ENCODE measurements at regions not wholly inside any gene's neighbourhood (a gene's known extent, or its start where the extent isn't known, plus 50 kb on each side); places are given as distances from the start of the nearest gene placed in this dataset.

DNA sequence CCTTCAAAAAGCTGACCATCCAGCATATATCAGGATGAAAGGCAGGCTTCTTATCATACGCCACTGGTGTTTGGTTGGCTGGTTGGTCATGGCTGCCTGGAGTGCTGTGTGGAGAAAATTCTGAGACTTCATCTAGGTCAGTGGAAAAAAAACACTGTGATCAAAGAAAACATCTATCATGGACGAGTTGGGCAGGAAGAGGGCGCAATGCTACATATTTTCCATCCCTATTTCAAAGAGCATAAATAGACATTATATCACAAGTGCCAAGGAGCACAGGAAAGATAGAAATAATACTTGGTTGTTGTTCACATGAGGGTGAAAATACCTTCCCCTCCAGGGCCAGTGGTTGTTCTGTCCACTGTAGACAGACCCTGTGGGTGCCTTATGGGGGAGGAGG is 128.4 kb upstream of the PLPP4 start:
- no peak overlapping the region for H3K27ac ChIP-seq (replicated peaks; ENCODE audit: low read length)
- H3K9ac ChIP-seq (ENCODE audit: low read depth, low read length, poor library complexity), result no peak overlapping the region
- H3K9me3 ChIP-seq (replicated peaks in 1 of 2; ENCODE audit: control insufficient read depth in 2 of 2, insufficient read depth in 1 of 2, low read depth in 1 of 2, low read length in 2 of 2), result no peaks in the 10 kb centered on the region
- H4K8ac ChIP-seq (ENCODE audit: low read depth, low read length), result no peak overlapping the region
- H2BK15ac ChIP-seq (ENCODE audit: low read length), result no peak overlapping the region
- DNase-seq (ENCODE audit: low spot score), result no peak
- no peak overlapping the region for H2AFZ ChIP-seq (ENCODE audit: low read length)
- no peaks in the 10 kb centered on the region for H3K36me3 ChIP-seq (replicated peaks in 1 of 2; ENCODE audit: control insufficient read depth in 2 of 2, insufficient read depth in 2 of 2, low read length in 2 of 2)
- no peak overlapping the region for H3K18ac ChIP-seq (ENCODE audit: low read length)
- H4K91ac ChIP-seq (ENCODE audit: low read depth, low read length, poor library complexity), result no peak overlapping the region
- no peaks in the 10 kb centered on the region for H3K79me1 ChIP-seq (ENCODE audit: low read depth, low read length)
- no peak overlapping the region for H2AK5ac ChIP-seq (ENCODE audit: low read depth, low read length)
- H3K14ac ChIP-seq (ENCODE audit: low read length), result no peak overlapping the region
- no peaks in the 10 kb centered on the region for H3K27me3 ChIP-seq (ENCODE audit: control insufficient read depth in 3 of 3, insufficient read depth in 3 of 3, low read depth in 1 of 3, low read length in 3 of 3)
- no peak overlapping the region for H3K23ac ChIP-seq (ENCODE audit: low read depth, low read length, poor library complexity)
- H3K4me2 ChIP-seq (ENCODE audit: insufficient read depth, low read length, poor library complexity, severe bottlenecking), result no peak overlapping the region
- H2BK120ac ChIP-seq (ENCODE audit: low read depth, low read length), result no peak overlapping the region
- no peaks in the 10 kb centered on the region for H3K4me1 ChIP-seq (ENCODE audit: control insufficient read depth in 2 of 2, insufficient read depth in 1 of 2, low read depth in 1 of 2, low read length in 2 of 2)
- H3K4me3 ChIP-seq (ENCODE audit: low read length in 2 of 2), result no peak overlapping the region
- no peak overlapping the region for H3K4ac ChIP-seq (ENCODE audit: low read length)
- H2BK5ac ChIP-seq (ENCODE audit: low read length), result no peak overlapping the region
- no CpG with 5 or more reads among the region's 3 CpGs for WGBS, 2 donors (ENCODE audit: extremely low coverage in 2 of 2, insufficient read length in 2 of 2, insufficient replicate concordance in 1 of 2)
- no peak overlapping the region for H2BK12ac ChIP-seq (ENCODE audit: low read length)

DNA sequence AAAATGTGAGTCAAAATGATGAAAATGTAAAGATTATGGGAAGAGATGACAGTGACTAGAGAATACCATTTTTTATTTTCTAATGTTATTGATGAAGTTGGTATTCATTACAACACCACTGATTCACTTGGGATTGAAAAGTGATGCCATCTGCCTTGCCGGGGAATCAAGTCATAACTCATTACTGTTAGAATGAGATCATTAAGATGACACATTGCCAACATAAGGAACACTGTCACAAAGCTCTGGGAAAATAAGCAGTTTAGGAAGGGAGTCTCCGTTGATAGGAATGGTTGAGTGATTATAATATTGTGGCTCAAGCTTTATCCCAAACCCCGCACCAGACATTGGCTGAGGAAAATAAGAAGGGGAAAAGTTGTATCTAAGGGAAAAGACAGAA is 121.5 kb upstream of the PLPP4 start:
- Histone ChIP-seq H2BK15ac (ENCODE audit: low read length) (no peak overlapping the region), H2BK120ac (ENCODE audit: low read depth, low read length) (no peak overlapping the region), H2AK5ac (ENCODE audit: low read depth, low read length) (no peak overlapping the region), H2BK5ac (ENCODE audit: low read length) (no peak overlapping the region), H3K23ac (ENCODE audit: low read depth, low read length, poor library complexity) (no peak overlapping the region), H3K27ac (replicated peaks; ENCODE audit: low read length) (no peak overlapping the region), H3K9ac (ENCODE audit: low read depth, low read length, poor library complexity) (no peak overlapping the region), H4K8ac (ENCODE audit: low read depth, low read length) (no peak overlapping the region), H3K4me3 (ENCODE audit: low read length in 2 of 2) (no peak overlapping the region), H3K9me3 (replicated peaks in 1 of 2; ENCODE audit: control insufficient read depth in 2 of 2, insufficient read depth in 1 of 2, low read depth in 1 of 2, low read length in 2 of 2) (no peaks in the 10 kb centered on the region), H3K79me1 (ENCODE audit: low read depth, low read length) (no peaks in the 10 kb centered on the region), H3K14ac (ENCODE audit: low read length) (no peak overlapping the region), H2BK12ac (ENCODE audit: low read length) (no peak overlapping the region), H3K4me1 (ENCODE audit: control insufficient read depth in 2 of 2, insufficient read depth in 1 of 2, low read depth in 1 of 2, low read length in 2 of 2) (no peaks in the 10 kb centered on the region), H3K36me3 (replicated peaks in 1 of 2; ENCODE audit: control insufficient read depth in 2 of 2, insufficient read depth in 2 of 2, low read length in 2 of 2) (no peaks in the 10 kb centered on the region), H3K18ac (ENCODE audit: low read length) (no peak overlapping the region), H3K27me3 (ENCODE audit: control insufficient read depth in 3 of 3, insufficient read depth in 3 of 3, low read depth in 1 of 3, low read length in 3 of 3) (no peaks in the 10 kb centered on the region), H3K4ac (ENCODE audit: low read length) (no peak overlapping the region), H4K91ac (ENCODE audit: low read depth, low read length, poor library complexity) (no peak overlapping the region), H2AFZ (ENCODE audit: low read length) (no peak overlapping the region), H3K4me2 (ENCODE audit: insufficient read depth, low read length, poor library complexity, severe bottlenecking) (no peak overlapping the region)
- no peak for DNase-seq (ENCODE audit: low spot score)
- WGBS, 2 donors (ENCODE audit: extremely low coverage in 2 of 2, insufficient read length in 2 of 2, insufficient replicate concordance in 1 of 2), result no CpG with 5 or more reads among the region's 3 CpGs

GRCh38 chr10:120336306-120336910 is 120.6 kb upstream of the PLPP4 start:
- Histone ChIP-seq H3K18ac (ENCODE audit: low read length) (no peak overlapping the region), H3K27me3 (ENCODE audit: control insufficient read depth in 3 of 3, insufficient read depth in 3 of 3, low read depth in 1 of 3, low read length in 3 of 3) (no peaks in the 10 kb centered on the region), H3K4me1 (ENCODE audit: control insufficient read depth in 2 of 2, insufficient read depth in 1 of 2, low read depth in 1 of 2, low read length in 2 of 2) (no peaks in the 10 kb centered on the region), H2BK120ac (ENCODE audit: low read depth, low read length) (no peak overlapping the region), H3K36me3 (replicated peaks in 1 of 2; ENCODE audit: control insufficient read depth in 2 of 2, insufficient read depth in 2 of 2, low read length in 2 of 2) (no peaks in the 10 kb centered on the region), H2BK15ac (ENCODE audit: low read length) (no peak overlapping the region), H3K4me2 (ENCODE audit: insufficient read depth, low read length, poor library complexity, severe bottlenecking) (no peak overlapping the region), H3K4ac (ENCODE audit: low read length) (no peak overlapping the region), H2BK5ac (ENCODE audit: low read length) (no peak overlapping the region), H3K9me3 (replicated peaks in 1 of 2; ENCODE audit: control insufficient read depth in 2 of 2, insufficient read depth in 1 of 2, low read depth in 1 of 2, low read length in 2 of 2) (no peaks in the 10 kb centered on the region), H4K91ac (ENCODE audit: low read depth, low read length, poor library complexity) (no peak overlapping the region), H3K4me3 (ENCODE audit: low read length in 2 of 2) (no peak overlapping the region), H3K23ac (ENCODE audit: low read depth, low read length, poor library complexity) (no peak overlapping the region), H3K27ac (replicated peaks; ENCODE audit: low read length) (no peak overlapping the region), H3K79me1 (ENCODE audit: low read depth, low read length) (no peaks in the 10 kb centered on the region), H2BK12ac (ENCODE audit: low read length) (no peak overlapping the region), H4K8ac (ENCODE audit: low read depth, low read length) (no peak overlapping the region), H3K9ac (ENCODE audit: low read depth, low read length, poor library complexity) (no peak overlapping the region), H3K14ac (ENCODE audit: low read length) (no peak overlapping the region), H2AK5ac (ENCODE audit: low read depth, low read length) (no peak overlapping the region), H2AFZ (ENCODE audit: low read length) (no peak overlapping the region)
- DNase-seq (ENCODE audit: low spot score), result no peak

DNA sequence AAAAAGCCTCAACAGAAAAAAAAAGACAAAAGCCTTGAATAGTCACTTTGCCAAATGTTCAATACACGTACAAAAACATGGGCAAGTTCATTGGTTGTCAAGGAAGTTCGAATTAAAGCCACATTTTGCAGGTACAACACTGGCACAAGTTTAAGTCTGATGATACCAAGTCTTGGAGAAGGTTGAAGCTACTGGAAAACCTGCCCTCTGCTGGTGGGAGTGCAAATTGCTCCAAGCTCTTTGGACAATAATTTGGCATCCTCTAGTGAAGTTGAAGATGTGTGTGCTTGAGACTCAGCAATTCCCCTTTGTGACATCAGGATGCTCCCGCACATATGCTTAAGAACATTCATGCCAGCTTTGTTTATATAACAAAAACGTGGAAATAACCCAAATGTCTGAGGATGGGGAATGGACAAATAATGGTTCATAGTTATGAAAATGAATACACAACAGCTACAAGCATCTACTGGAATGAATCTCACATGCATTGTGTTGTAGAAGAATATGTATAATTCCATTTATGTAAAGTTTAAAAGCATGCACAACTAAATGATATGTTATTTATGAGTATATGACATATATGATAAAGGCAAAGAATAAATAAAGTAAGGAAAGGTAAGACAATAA is 120.0 kb upstream of the PLPP4 start:
- no peak overlapping the region for H4K8ac ChIP-seq (ENCODE audit: low read depth, low read length)
- H3K18ac ChIP-seq (ENCODE audit: low read length), result no peak overlapping the region
- no peak overlapping the region for H2BK15ac ChIP-seq (ENCODE audit: low read length)
- no peak overlapping the region for H4K91ac ChIP-seq (ENCODE audit: low read depth, low read length, poor library complexity)
- no peaks in the 10 kb centered on the region for H3K36me3 ChIP-seq (replicated peaks in 1 of 2; ENCODE audit: control insufficient read depth in 2 of 2, insufficient read depth in 2 of 2, low read length in 2 of 2)
- H2AFZ ChIP-seq (ENCODE audit: low read length), result no peak overlapping the region
- no peaks in the 10 kb centered on the region for H3K27me3 ChIP-seq (ENCODE audit: control insufficient read depth in 3 of 3, insufficient read depth in 3 of 3, low read depth in 1 of 3, low read length in 3 of 3)
- no peaks in the 10 kb centered on the region for H3K9me3 ChIP-seq (replicated peaks in 1 of 2; ENCODE audit: control insufficient read depth in 2 of 2, insufficient read depth in 1 of 2, low read depth in 1 of 2, low read length in 2 of 2)
- H3K4me2 ChIP-seq (ENCODE audit: insufficient read depth, low read length, poor library complexity, severe bottlenecking), result no peak overlapping the region
- no peak overlapping the region for H2BK12ac ChIP-seq (ENCODE audit: low read length)
- no peaks in the 10 kb centered on the region for H3K4me1 ChIP-seq (ENCODE audit: control insufficient read depth in 2 of 2, insufficient read depth in 1 of 2, low read depth in 1 of 2, low read length in 2 of 2)
- no peak overlapping the region for H3K4ac ChIP-seq (ENCODE audit: low read length)
- no peak overlapping the region for H2BK120ac ChIP-seq (ENCODE audit: low read depth, low read length)
- no peak overlapping the region for H3K23ac ChIP-seq (ENCODE audit: low read depth, low read length, poor library complexity)
- no peak overlapping the region for H3K4me3 ChIP-seq (ENCODE audit: low read length in 2 of 2)
- no peak overlapping the region for H2AK5ac ChIP-seq (ENCODE audit: low read depth, low read length)
- peak; percentile 67 for DNase-seq (ENCODE audit: low spot score)
- no CpG with 5 or more reads among the region's 4 CpGs for WGBS, 2 donors (ENCODE audit: extremely low coverage in 2 of 2, insufficient read length in 2 of 2, insufficient replicate concordance in 1 of 2)
- no peaks in the 10 kb centered on the region for H3K79me1 ChIP-seq (ENCODE audit: low read depth, low read length)
- no peak overlapping the region for H3K27ac ChIP-seq (replicated peaks; ENCODE audit: low read length)
- no peak overlapping the region for H3K14ac ChIP-seq (ENCODE audit: low read length)
- no peak overlapping the region for H3K9ac ChIP-seq (ENCODE audit: low read depth, low read length, poor library complexity)
- no peak overlapping the region for H2BK5ac ChIP-seq (ENCODE audit: low read length)
